B cell (primary cell): ENCODE measurements at regions not wholly inside any gene's neighbourhood (a gene's known extent, or its start where the extent isn't known, plus 50 kb on each side); places are given as distances from the start of the nearest gene placed in this dataset.

Experiments used
- ATAC-seq: fragments of 200-7000 bp; cut with Tn5 transposase; one replicate; pipeline ENCODE4 v1.10.0; 2021; ENCODE audit warnings: low read depth, mild to moderate bottlenecking, moderate number of reproducible peaks, moderate library complexity
- CTCF ChIA-PET: fragments of 350-600 bp; sonication (Branson Sonifier 250); formaldehyde crosslinking; loops from one replicate; lab custom pipeline; 2021; ENCODE audit warnings: antibody characterized with exemption, inconsistent platforms; lab: Charles Lee
- POLR2A ChIA-PET: fragments of 350-600 bp; sonication (Branson Sonifier 250); formaldehyde crosslinking; loops from one replicate; lab custom pipeline; 2021; ENCODE audit warnings: antibody characterized with exemption; lab: Charles Lee
- DNase-seq: peaks from one replicate; pipeline ENCODE4 v3.0.0; 2013
- H2AFZ ChIP-seq: 2 replicates; pipeline ENCODE4 v1.6.1; 2012; ENCODE audit warnings: mild to moderate bottlenecking, low read depth, low read length; ENCODE audit not compliant: insufficient read depth, poor library complexity, severe bottlenecking
- H3K27ac ChIP-seq, 2 donors: 1 replicate in 1 of 2; 2 replicates in 1 of 2; pipeline ENCODE4 v1.5.1; 2012 to 2013; ENCODE audit warnings: low read length in 2 of 2, mild to moderate bottlenecking in 2 of 2, moderate library complexity in 1 of 2
- H3K27me3 ChIP-seq, 4 experiments: fragments of 200-600 bp in 1 of 4; sonication (generic) in 1 of 4; replicated peaks in 1 of 4; 1 replicate in 2 of 4; 2 replicates in 2 of 4; pipeline versions ENCODE4 v1.6.1 to v1.7.0; 2013 to 2016; ENCODE audit warnings: low read length in 3 of 4, mild to moderate bottlenecking in 2 of 4, mixed read lengths in 1 of 4, moderate library complexity in 1 of 4; ENCODE audit not compliant: insufficient read depth in 4 of 4, control insufficient read depth in 3 of 4; ENCODE audit errors: control extremely low read depth in 1 of 4
- H3K36me3 ChIP-seq, 2 experiments: replicated peaks in 1 of 2; 1 replicate in 1 of 2; 2 replicates in 1 of 2; pipeline versions ENCODE4 v1.6.1 to v1.7.1; 2013; ENCODE audit warnings: low read length in 1 of 2; ENCODE audit not compliant: insufficient read depth in 2 of 2, control insufficient read depth in 1 of 2; ENCODE audit errors: control extremely low read depth in 1 of 2, extremely low read depth in 1 of 2
- H3K4me1 ChIP-seq, 2 donors: fragments of 200-600 bp in 1 of 2; sonication (generic) in 1 of 2; 1 replicate in 1 of 2; 2 replicates in 1 of 2; pipeline versions ENCODE4 v1.5.1 to v1.6.1; 2013 to 2017; ENCODE audit warnings: low read length in 2 of 2; ENCODE audit not compliant: control insufficient read depth in 2 of 2, insufficient read depth in 2 of 2
- H3K4me2 ChIP-seq: replicated peaks from 2 replicates; pipeline ENCODE3; 2012; ENCODE audit warnings: mild to moderate bottlenecking, low read depth, low read length; ENCODE audit not compliant: poor library complexity, severe bottlenecking
- H3K4me3 ChIP-seq, 5 experiments: fragments of 200-600 bp in 1 of 5; sonication (generic) in 1 of 5; 1 replicate in 3 of 5; 2 replicates in 2 of 5; pipeline versions ENCODE4 v1.5.1 to v1.7.0; 2011 to 2016; ENCODE audit warnings: low read length in 4 of 5, mild to moderate bottlenecking in 4 of 5, low read depth in 2 of 5, control low read depth in 1 of 5, moderate library complexity in 1 of 5; ENCODE audit not compliant: insufficient read depth in 1 of 5; ENCODE audit errors: control extremely low read depth in 1 of 5, extremely low read depth in 1 of 5
- H3K79me2 ChIP-seq: fragments of 200-600 bp; sonication (generic); one replicate; pipeline ENCODE4 v1.6.0; 2016; ENCODE audit warnings: low read length; ENCODE audit not compliant: control insufficient read depth, insufficient read depth
- H3K9ac ChIP-seq: fragments of 200-600 bp; sonication (generic); 2 replicates; pipeline ENCODE4 v1.6.1; 2017; ENCODE audit warnings: mild to moderate bottlenecking, low read length, moderate library complexity
- H3K9me3 ChIP-seq, 3 donors: one replicate each; pipeline versions ENCODE4 v1.6.1 to v1.7.1; 2013; ENCODE audit warnings: low read length in 2 of 3; ENCODE audit not compliant: control insufficient read depth in 2 of 3, insufficient read depth in 1 of 3; ENCODE audit errors: control extremely low read depth in 1 of 3
- H4K20me1 ChIP-seq: 2 replicates; pipeline ENCODE4 v1.6.0; 2012; ENCODE audit warnings: mild to moderate bottlenecking, low read length; ENCODE audit not compliant: insufficient read depth, control insufficient read depth, poor library complexity, severe bottlenecking
- H3K27ac Mint-ChIP-seq: one replicate; pipeline ENCODE4 v1.8.0; 2021; ENCODE audit warnings: mixed read lengths
- H3K27me3 Mint-ChIP-seq: one replicate; pipeline ENCODE4 v1.8.0; 2021; ENCODE audit warnings: mixed read lengths
- H3K4me1 Mint-ChIP-seq: one replicate; pipeline ENCODE4 v1.8.0; 2021; ENCODE audit warnings: mixed read lengths
- H3K4me3 Mint-ChIP-seq: one replicate; pipeline ENCODE4 v1.8.0; 2021; ENCODE audit warnings: mixed read lengths
- H3K9me3 Mint-ChIP-seq: one replicate; pipeline ENCODE4 v1.8.0; 2022; ENCODE audit warnings: mixed read lengths; ENCODE audit not compliant: insufficient read depth
- CTCF ChIP-seq: fragments of 200-600 bp; IDR thresholded peaks from one replicate; pipeline ENCODE4 v1.8.0; 2022; ENCODE audit warnings: antibody characterized with exemption, mild to moderate bottlenecking
- EZH2 ChIP-seq: IDR thresholded peaks from 2 replicates; pipeline ENCODE4 v1.6.1; 2012; ENCODE audit warnings: borderline replicate concordance, low read depth, mild to moderate bottlenecking, moderate library complexity, low read length; ENCODE audit not compliant: insufficient read depth, poor library complexity, severe bottlenecking
- WGBS: methylation state at CpG from one replicate; pipeline ENCODE4 v1.1.5; 2013; ENCODE audit warnings: missing lambda C conversion rate; ENCODE audit not compliant: insufficient coverage; 5-methylcytosine and 5-hydroxymethylcytosine counted together
- intact Hi-C: fragments of 100-400 bp; cut with micrococcal nuclease; formaldehyde crosslinking; loops from one replicate; pipeline ENCODE4 v1.10.0; 2022

GRCh38 chr2:41892476-41892875 is 155.3 kb upstream of the PKDCC start:
- intact Hi-C loops: no loop called here
- Histone ChIP-seq H3K9me3 (no peaks in the 10 kb centered on the region), H3K4me3 (no peak overlapping the region), H3K4me1 (no peaks in the 10 kb centered on the region), H3K27ac (no peak overlapping the region), H3K9ac (no peak overlapping the region), H2AFZ (no peak overlapping the region), H3K4me2 (no peak overlapping the region), H4K20me1 (no peaks in the 10 kb centered on the region), H3K36me3 (no peaks in the 10 kb centered on the region), H3K27me3 (peaks cover 0 to 14% (median 2%) of the 10 kb centered on the region in 4 experiments), H3K79me2 (no peaks in the 10 kb centered on the region)
- H3K4me3 Mint-ChIP-seq: no peak overlapping the region
- H3K27me3 Mint-ChIP-seq: peaks cover 40% of the 10 kb centered on the region
- ChIA-PET CTCF (no interaction called here), POLR2A (no interaction called here)
- WGBS: 97% methylated on average over 4 of the region's 4 CpGs
- no peaks in the 10 kb centered on the region for H3K4me1 Mint-ChIP-seq
- no peaks in the 10 kb centered on the region for H3K9me3 Mint-ChIP-seq
- H3K27ac Mint-ChIP-seq: no peak overlapping the region
- DNase-seq: no peak
- TF ChIP-seq EZH2 (no peak), CTCF (no peak)
- no peak for ATAC-seq

- WGBS: 88% methylated on average over 2 of the region's 5 CpGs
- Histone ChIP-seq H3K79me2 (no peaks in the 10 kb centered on the region), H4K20me1 (no peaks in the 10 kb centered on the region), H3K4me1 (no peaks in the 10 kb centered on the region), H3K9me3 (no peaks in the 10 kb centered on the region), H3K9ac (no peak overlapping the region), H2AFZ (no peak overlapping the region), H3K27me3 (peaks cover 0 to 14% (median 2%) of the 10 kb centered on the region in 4 experiments), H3K4me3 (no peak overlapping the region), H3K4me2 (no peak overlapping the region), H3K27ac (no peak overlapping the region), H3K36me3 (no peaks in the 10 kb centered on the region)
- H3K27ac Mint-ChIP-seq: no peak overlapping the region
- intact Hi-C loops: no loop called here
- CTCF ChIA-PET: no interaction called here
- H3K4me3 Mint-ChIP-seq: no peak overlapping the region
- TF ChIP-seq EZH2 (no peak), CTCF (no peak)
- POLR2A ChIA-PET: no interaction called here
- H3K4me1 Mint-ChIP-seq: no peaks in the 10 kb centered on the region
- DNase-seq (no peak), ATAC-seq (no peak)
- no peaks in the 10 kb centered on the region for H3K9me3 Mint-ChIP-seq
- peaks cover 26% of the 10 kb centered on the region for H3K27me3 Mint-ChIP-seq
Observed at GRCh38 chr2:41894563-41895333, 153.1 kb upstream of the PKDCC start.
